GM12875 (cell line): ENCODE measurements at regions not wholly inside any gene's neighbourhood (a gene's known extent, or its start where the extent isn't known, plus 50 kb on each side); places are given as distances from the start of the nearest gene placed in this dataset.

Source experiments
- H3K4me3 ChIP-seq: one replicate; pipeline ENCODE4 v1.5.1; 2011; ENCODE audit warnings: low read depth, low read length, control low read depth
- TF ChIP-seq, protein P1 (sequence below): IDR thresholded peaks from 2 replicates; pipeline ENCODE4 v1.5.1; 2011; ENCODE audit warnings: low read depth, mild to moderate bottlenecking, control low read depth, inconsistent platforms, low read length, moderate library complexity, borderline replicate concordance; ENCODE audit not compliant: insufficient read depth

DNA sequence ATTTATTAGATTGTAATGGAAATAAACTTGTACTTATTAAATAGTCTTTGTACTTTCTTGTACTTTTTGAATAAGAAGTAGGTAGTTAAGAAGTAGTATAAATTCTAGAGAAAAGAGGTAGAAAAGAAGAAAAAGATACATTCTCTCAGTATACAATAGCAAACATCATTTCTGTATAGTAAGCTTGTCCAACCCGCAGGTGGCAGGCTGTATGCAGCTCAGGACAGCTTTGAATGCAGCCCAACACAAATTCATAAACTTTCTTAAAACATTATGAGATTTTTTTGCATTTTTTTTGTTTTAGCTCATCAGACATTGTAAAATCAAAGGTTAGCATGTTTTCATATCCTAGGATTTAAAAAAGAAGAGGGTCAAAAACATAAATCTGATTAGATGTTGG, 441.6 kb downstream of the DTHD1 start:
- TF ChIP-seq, protein P1, sequence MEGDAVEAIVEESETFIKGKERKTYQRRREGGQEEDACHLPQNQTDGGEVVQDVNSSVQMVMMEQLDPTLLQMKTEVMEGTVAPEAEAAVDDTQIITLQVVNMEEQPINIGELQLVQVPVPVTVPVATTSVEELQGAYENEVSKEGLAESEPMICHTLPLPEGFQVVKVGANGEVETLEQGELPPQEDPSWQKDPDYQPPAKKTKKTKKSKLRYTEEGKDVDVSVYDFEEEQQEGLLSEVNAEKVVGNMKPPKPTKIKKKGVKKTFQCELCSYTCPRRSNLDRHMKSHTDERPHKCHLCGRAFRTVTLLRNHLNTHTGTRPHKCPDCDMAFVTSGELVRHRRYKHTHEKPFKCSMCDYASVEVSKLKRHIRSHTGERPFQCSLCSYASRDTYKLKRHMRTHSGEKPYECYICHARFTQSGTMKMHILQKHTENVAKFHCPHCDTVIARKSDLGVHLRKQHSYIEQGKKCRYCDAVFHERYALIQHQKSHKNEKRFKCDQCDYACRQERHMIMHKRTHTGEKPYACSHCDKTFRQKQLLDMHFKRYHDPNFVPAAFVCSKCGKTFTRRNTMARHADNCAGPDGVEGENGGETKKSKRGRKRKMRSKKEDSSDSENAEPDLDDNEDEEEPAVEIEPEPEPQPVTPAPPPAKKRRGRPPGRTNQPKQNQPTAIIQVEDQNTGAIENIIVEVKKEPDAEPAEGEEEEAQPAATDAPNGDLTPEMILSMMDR = no peak
- no peak overlapping the region for H3K4me3 ChIP-seq

DNA sequence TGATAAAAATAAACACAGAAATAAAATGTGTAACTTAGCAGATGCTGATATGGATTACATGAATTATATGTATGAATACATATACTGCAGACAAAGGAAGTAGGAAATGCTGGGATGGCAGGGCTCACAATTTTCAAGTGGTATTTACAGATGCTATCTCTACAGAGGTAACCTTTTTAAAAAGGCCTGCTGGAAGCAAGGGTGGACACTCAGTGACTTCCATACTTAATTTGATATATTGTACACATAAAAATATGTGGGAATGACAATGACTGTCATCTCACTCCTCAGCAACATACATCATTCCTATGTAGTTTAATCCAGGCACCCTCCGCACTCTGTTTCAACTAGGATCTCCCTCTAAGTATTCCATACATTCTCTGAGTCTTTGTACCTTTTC, 452.9 kb downstream of the DTHD1 start:
- TF ChIP-seq, protein P1 = no peak
- H3K4me3 ChIP-seq = no peak overlapping the region

DNA sequence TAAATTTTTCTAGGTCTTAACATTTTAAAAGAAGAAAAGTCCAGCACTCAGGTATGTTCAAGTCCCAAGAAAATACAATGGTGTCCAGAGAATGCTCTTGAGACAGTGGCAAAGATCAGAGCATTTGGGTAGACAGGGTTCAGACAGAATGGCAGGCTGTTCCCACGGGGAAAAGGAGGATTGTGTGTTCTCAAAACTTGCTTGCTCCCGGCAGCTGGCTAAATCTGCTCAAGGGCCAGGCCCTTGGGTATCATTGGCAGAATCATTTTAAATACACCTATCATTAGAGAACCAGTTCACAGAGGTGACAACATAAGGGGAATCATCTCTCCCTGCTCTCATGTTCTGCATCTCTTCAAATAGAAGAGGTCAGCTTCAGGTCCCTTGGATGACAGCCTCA, 456.3 kb downstream of the DTHD1 start:
- TF ChIP-seq, protein P1 = no peak
- H3K4me3 ChIP-seq = no peak overlapping the region

DNA sequence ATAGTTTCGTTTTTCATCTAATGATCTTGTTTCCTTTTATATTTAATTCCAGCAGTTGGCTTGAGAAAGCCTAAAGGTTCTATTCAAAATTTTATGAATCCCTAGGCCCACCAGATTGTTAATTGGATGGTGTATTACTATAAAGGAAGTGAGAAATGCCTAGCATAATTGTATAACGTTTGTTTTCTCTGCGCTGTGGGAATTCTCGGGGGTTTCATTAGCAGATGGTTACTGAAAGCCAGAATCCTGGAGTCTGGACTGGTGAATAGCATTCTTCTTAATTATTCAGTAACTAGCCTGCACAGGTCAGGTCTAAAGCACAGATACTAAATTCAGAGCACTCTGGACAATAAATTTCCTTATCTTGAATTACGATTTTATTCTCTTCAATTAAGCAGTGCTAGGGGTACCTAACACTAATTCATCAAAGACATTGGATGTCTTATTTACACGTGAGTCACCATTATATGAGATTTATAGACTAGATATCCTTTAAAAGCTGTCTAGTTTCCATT, 459.4 kb downstream of the DTHD1 start:
- TF ChIP-seq, protein P1 = no peak
- no peak overlapping the region for H3K4me3 ChIP-seq

DNA sequence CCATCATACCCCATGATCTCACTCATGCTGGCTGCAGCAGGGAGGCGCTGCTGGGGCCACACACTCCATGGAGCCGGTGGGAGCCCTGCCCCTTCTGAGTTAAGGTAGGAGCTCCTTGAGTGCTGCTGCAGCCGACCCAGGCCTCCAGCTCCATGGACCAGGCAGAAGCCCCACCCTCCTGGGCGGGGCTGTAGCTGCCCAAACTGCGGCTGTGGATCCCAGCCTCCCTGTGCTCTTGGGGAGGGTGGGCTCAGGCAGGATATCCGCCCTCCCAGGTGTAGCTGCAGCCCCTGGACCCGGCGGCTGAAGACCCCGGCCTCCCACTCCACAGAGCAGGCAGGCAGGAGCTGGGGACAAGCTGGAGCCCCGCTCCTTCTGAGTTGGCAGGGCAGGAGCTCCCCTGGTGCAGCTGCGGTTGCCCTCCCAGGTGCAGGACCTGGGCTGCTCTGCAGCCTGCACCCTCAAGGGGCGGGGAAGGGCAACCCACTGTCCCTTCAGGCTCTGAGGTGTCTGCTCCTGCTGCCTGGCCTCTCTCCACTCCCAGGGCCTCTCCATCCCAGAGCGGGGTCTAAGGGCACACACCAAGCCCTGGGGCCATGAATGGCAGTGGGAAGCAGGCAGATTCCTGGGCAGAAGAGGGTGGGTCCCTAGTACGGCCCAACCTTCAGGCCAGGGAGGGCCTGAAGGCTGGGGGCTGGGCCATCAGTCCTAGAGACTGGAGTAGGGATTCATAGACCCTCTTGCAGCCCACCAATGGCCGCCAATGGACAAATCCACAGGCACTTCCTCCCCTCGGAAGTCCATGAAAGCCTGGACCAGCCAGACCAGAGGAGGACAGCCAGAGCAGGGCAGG, 466.1 kb downstream of the DTHD1 start:
- H3K4me3 ChIP-seq = no peak overlapping the region
- TF ChIP-seq, protein P1 = no peak

DNA sequence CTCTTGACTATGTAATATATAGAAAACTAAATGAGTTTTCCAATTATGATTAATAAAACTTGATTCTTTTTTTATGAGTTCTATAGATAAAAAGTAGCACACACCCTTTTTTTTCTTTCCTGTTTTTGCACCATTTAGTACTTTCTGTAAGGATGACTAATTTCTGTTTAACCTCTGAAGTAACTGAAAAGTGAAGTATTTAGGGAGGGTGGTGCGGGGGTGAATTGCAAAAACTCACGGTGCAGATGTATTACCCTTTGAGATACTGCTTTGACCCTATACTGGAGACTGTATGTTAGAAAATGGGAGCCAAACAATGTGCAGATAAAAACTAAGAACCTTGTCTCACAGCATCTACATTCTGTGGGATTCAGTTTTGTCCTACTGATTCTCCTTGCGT, 471.6 kb downstream of the DTHD1 start:
- TF ChIP-seq, protein P1 = no peak
- H3K4me3 ChIP-seq = no peak overlapping the region
